HG03378 (cell line): ENCODE measurements at regions not wholly inside any gene's neighbourhood (a gene's known extent, or its start where the extent isn't known, plus 50 kb on each side); places are given as distances from the start of the nearest gene placed in this dataset.

Experiments used
- ATAC-seq: cut with Tn5 transposase; IDR thresholded peaks from one replicate; pipeline ENCODE4 v1.9.1; 2021; ENCODE audit warnings: mild to moderate bottlenecking, moderate library complexity; ENCODE audit not compliant: unreplicated experiment

DNA sequence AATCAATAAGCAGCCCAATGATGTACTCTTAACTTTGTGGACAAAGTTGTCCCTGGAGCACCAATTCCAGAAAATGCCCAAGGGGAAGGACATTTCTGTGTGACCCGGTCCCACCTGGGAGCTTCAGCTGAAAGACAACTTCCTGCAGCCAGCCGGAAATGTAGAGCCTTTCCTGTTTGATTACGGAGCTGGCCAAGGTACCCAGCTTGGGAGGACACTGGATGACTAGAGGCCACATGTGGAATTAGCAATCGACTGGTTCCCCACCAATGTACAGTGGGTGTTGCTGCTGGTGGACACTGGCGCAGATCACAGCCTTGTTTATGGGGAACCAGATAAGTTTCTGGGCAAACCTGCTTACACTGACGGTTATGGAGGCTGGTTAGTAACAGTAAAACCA, 53.0 kb upstream of the ZC3H15 start:
- ATAC-seq: no peak

DNA sequence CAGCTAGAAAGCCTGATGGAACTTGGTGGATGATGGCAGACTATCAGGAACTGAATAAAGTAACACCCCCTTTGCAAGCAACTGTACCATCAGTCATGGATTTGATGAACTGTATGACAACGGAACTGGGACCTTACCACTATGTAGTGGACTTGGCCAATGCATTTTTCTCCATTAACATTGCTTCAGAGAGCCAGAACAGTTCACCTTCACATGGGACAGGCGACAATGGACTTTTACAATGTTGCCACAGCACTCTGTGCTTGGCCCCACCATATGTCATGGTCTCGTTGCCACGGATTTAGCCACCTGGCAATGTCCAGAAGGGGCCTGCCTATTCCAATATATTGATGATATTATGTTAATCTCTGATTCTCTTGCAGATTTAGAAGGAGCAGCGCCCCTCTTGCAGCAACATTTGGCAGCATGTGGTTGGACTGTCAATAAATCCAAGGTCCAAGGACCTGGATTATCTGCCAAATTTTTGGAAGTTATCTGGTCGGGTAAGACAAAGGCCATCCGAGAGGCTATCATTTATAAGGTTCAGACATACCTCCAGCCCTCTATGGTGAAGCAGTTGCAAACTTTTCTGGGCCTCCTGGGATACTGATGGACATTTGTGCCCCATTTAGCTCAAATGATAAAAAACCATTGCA, 52.2 kb upstream of the ZC3H15 start:
- ATAC-seq: no peak
